ENCODE measurements at regions not wholly inside any gene's neighbourhood (a gene's known extent, or its start where the extent isn't known, plus 50 kb on each side); places are given as distances from the start of the nearest gene placed in this dataset.

DNA sequence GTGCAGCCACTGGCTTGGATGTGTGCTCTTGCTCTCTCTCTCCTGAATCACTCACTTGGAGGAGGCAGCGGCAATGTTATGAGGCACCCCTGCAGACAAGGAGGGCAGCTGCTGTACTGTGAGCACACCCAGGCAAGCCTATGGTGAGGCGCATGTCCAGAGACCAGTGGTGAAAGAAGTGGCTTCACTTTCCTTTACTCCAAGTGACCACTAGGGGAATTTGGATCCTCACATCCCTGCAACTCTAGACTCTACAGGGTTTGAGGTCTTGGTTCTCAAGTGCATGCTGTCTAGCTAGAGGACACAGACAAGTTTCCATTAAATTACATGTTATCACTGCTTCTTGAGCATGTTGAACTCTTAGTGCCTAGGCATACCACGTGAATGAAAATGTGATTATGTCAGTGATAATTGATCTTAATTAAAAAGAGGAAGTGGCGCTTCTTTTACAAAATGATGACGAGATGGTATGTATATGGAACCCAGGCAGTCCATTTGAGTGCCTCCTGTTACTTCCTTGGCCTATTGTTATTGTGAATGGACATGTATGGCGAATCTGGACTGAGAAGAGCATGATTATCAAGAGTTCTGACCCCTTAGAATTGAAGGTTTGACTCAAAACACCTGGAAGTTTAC lies 181.0 kb upstream of the CDH2 start:
- H3K27ac ChIP-seq (ENCODE audit: extremely low read depth, low read depth, low read length): no peak overlapping the region
- POLR2A ChIA-PET: interaction anchor here (0.6 kb wide), 1 partner anchor 181 kb away, joined by 4 read pairs; the partner anchor contains the start of gene CDH2
- no peaks in the 10 kb centered on the region for H3K9me3 ChIP-seq (ENCODE audit: control insufficient read depth, insufficient read depth, low read depth, low read length)
- no peaks in the 10 kb centered on the region for H3K4me1 ChIP-seq (ENCODE audit: control insufficient read depth, insufficient read depth, low read length)
- H3K36me3 ChIP-seq (ENCODE audit: control insufficient read depth in 2 of 2, insufficient read depth in 1 of 2, low read length in 2 of 2): no peaks in the 10 kb centered on the region
- TF ChIP-seq HOXC10 (CRISPR knock-in tag; IDR thresholded peaks at IDR 0.05) (no peak), PRDM1 (tag by site-specific recombination; IDR thresholded peaks at IDR 0.05) (no peak), ZFHX2 (tag by site-specific recombination; conservative IDR thresholded peaks at IDR 0.05) (no peak), ZNF24 (tag by site-specific recombination; IDR thresholded peaks at IDR 0.05) (no peak), ATF2 (tag by site-specific recombination; IDR thresholded peaks at IDR 0.05; ENCODE audit: low read depth) (no peak)
- TF ChIP-seq, protein P1, sequence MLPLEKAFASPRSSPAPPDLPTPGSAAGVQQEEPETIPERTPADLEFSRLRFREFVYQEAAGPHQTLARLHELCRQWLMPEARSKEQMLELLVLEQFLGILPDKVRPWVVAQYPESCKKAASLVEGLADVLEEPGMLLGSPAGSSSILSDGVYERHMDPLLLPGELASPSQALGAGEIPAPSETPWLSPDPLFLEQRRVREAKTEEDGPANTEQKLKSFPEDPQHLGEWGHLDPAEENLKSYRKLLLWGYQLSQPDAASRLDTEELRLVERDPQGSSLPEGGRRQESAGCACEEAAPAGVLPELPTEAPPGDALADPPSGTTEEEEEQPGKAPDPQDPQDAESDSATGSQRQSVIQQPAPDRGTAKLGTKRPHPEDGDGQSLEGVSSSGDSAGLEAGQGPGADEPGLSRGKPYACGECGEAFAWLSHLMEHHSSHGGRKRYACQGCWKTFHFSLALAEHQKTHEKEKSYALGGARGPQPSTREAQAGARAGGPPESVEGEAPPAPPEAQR (tag by site-specific recombination; IDR thresholded peaks at IDR 0.05): no peak
- TF ChIP-seq, protein P2, sequence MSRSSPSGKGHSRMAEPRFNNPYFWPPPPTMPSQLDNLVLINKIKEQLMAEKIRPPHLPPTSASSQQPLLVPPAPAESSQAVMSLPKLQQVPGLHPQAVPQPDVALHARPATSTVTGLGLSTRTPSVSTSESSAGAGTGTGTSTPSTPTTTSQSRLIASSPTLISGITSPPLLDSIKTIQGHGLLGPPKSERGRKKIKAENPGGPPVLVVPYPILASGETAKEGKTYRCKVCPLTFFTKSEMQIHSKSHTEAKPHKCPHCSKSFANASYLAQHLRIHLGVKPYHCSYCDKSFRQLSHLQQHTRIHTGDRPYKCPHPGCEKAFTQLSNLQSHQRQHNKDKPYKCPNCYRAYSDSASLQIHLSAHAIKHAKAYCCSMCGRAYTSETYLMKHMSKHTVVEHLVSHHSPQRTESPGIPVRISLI (tag by site-specific recombination; IDR thresholded peaks at IDR 0.05): no peak
- H3K4me3 ChIP-seq (ENCODE audit: low read depth, low read length): no peak overlapping the region
- CTCF ChIA-PET: interaction anchor here (0.6 kb wide), 5 partner anchors 19 to 286 kb away, joined by 3 to 6 read pairs (median 3); no protein-coding TSS in a partner anchor

GRCh38 chr18:28350821-28351220 lies 173.9 kb upstream of the CDH2 start:
- H3K4me1 ChIP-seq (ENCODE audit: control insufficient read depth, insufficient read depth, low read length): no peaks in the 10 kb centered on the region
- H3K36me3 ChIP-seq (ENCODE audit: control insufficient read depth in 2 of 2, insufficient read depth in 1 of 2, low read length in 2 of 2): no peaks in the 10 kb centered on the region
- POLR2A ChIA-PET: no interaction called here
- TF ChIP-seq ZNF623 (tag by site-specific recombination; IDR thresholded peaks at IDR 0.05): no peak
- no peak for TF ChIP-seq ZNF433 (tag by site-specific recombination; IDR thresholded peaks at IDR 0.05; ENCODE audit: low read depth)
- TF ChIP-seq GFI1B (tag by site-specific recombination; IDR thresholded peaks at IDR 0.05): no peak
- H3K27ac ChIP-seq (ENCODE audit: extremely low read depth, low read depth, low read length): no peak overlapping the region
- no peak overlapping the region for H3K4me3 ChIP-seq (ENCODE audit: low read depth, low read length)
- CTCF ChIA-PET: no interaction called here
- no peaks in the 10 kb centered on the region for H3K9me3 ChIP-seq (ENCODE audit: control insufficient read depth, insufficient read depth, low read depth, low read length)

DNA sequence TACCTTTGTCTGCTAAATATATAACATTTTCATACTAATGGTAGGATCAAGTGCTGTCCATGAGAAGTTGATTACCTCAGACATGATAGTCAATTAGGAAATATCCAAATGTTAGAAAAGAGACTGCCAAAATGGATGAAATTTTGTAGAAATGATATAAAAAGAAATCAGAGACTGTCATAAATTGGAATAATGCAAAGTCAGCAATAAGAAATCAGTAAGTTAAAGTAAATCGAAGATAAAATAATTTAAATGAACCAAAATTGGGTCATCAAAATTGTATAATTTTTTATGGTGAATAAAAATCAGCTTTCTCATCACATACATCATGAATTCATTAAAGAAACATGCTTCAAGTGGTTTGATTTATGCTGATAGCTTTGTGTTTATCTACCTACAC lies 165.3 kb upstream of the CDH2 start:
- CTCF ChIA-PET: no interaction called here
- no peaks in the 10 kb centered on the region for H3K9me3 ChIP-seq (ENCODE audit: control insufficient read depth, insufficient read depth, low read depth, low read length)
- H3K27ac ChIP-seq (ENCODE audit: extremely low read depth, low read depth, low read length): no peak overlapping the region
- no peaks in the 10 kb centered on the region for H3K36me3 ChIP-seq (ENCODE audit: control insufficient read depth in 2 of 2, insufficient read depth in 1 of 2, low read length in 2 of 2)
- H3K4me1 ChIP-seq (ENCODE audit: control insufficient read depth, insufficient read depth, low read length): no peaks in the 10 kb centered on the region
- POLR2A ChIA-PET: no interaction called here
- H3K4me3 ChIP-seq (ENCODE audit: low read depth, low read length): no peak overlapping the region
- TF ChIP-seq ZBTB11 (tag by site-specific recombination; conservative IDR thresholded peaks at IDR 0.05; ENCODE audit: low read depth) (no peak), ZNF704 (tag by site-specific recombination; IDR thresholded peaks at IDR 0.05) (no peak), PRDM4 (tag by site-specific recombination; IDR thresholded peaks at IDR 0.05) (no peak), ZNF184 (tag by site-specific recombination; IDR thresholded peaks at IDR 0.05) (no peak), ZNF48 (tag by site-specific recombination; IDR thresholded peaks at IDR 0.05) (no peak), ZNF664 (tag by site-specific recombination; IDR thresholded peaks at IDR 0.05) (no peak), OVOL3 (tag by site-specific recombination; IDR thresholded peaks at IDR 0.05) (no peak), ZFP41 (tag by site-specific recombination; IDR thresholded peaks at IDR 0.05; ENCODE audit: borderline replicate concordance) (no peak), ZNF670 (tag by site-specific recombination; IDR thresholded peaks at IDR 0.05; ENCODE audit: low read depth) (no peak), ZNF221 (tag by site-specific recombination; IDR thresholded peaks at IDR 0.05; ENCODE audit: borderline replicate concordance) (no peak)
